ENCODE measurements at regions not wholly inside any gene's neighbourhood (a gene's known extent, or its start where the extent isn't known, plus 50 kb on each side); places are given as distances from the start of the nearest gene placed in this dataset.

DNA sequence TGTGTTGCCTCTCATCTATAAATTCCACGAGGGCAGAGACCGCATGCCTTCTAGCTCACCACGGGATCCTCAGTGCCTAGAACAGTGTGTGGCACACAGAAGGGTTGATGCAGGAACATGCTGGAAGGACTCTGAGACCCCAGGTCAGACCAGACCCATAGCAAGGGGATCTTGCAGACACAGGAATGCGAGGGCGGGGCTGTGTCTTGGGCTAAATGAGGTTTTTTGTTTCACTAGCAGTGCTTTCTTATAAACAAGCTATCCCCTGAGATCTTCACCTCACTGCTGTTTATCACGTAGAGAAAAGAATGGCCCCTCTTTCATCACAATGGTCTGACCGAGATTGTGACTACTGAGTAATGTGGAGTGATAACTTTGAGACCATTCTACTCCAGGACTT is 122.4 kb downstream of the IRX2 start:
- ATAC-seq = no peak
- intact Hi-C loops (cut with DNase I) = no loop called here
- DNase-seq = no peak
- Histone ChIP-seq H3K27ac (no peak overlapping the region), H3K4me1 (no peaks in the 10 kb centered on the region), H3K9me3 (no peaks in the 10 kb centered on the region), H3K27me3 (peaks cover 4% of the 10 kb centered on the region), H3K36me3 (no peaks in the 10 kb centered on the region), H3K4me3 (no peak overlapping the region)
- TF ChIP-seq, protein P1, sequence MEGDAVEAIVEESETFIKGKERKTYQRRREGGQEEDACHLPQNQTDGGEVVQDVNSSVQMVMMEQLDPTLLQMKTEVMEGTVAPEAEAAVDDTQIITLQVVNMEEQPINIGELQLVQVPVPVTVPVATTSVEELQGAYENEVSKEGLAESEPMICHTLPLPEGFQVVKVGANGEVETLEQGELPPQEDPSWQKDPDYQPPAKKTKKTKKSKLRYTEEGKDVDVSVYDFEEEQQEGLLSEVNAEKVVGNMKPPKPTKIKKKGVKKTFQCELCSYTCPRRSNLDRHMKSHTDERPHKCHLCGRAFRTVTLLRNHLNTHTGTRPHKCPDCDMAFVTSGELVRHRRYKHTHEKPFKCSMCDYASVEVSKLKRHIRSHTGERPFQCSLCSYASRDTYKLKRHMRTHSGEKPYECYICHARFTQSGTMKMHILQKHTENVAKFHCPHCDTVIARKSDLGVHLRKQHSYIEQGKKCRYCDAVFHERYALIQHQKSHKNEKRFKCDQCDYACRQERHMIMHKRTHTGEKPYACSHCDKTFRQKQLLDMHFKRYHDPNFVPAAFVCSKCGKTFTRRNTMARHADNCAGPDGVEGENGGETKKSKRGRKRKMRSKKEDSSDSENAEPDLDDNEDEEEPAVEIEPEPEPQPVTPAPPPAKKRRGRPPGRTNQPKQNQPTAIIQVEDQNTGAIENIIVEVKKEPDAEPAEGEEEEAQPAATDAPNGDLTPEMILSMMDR (IDR thresholded peaks at IDR 0.05) = no peak

DNA sequence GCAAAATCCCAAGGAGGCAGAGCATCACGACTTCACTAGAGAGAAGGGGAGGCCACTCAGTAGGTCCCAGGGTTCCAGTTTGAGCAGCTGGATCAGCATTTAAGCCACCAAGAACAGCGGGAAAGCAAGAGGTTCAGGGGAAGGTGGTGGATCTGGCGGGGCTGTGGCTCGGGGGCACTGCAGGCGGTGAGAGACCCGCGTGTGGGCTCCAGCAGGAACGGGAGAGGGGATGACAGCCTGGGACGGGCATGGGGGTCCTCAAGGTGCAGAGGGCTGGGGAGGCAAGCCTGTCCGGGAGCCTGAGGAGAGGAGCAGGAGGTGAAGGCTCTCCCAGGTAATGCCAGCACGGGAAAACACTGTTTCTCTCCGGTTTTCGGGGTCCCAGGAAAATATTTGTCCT is 123.6 kb downstream of the IRX2 start:
- no peak for ATAC-seq
- Histone ChIP-seq H3K4me1 (no peaks in the 10 kb centered on the region), H3K27ac (no peak overlapping the region), H3K9me3 (no peaks in the 10 kb centered on the region), H3K36me3 (no peaks in the 10 kb centered on the region), H3K27me3 (peaks cover 4% of the 10 kb centered on the region), H3K4me3 (no peak overlapping the region)
- TF ChIP-seq, protein P1 (IDR thresholded peaks at IDR 0.05) = no peak
- intact Hi-C loops (cut with DNase I) = no loop called here
- DNase-seq = no peak

DNA sequence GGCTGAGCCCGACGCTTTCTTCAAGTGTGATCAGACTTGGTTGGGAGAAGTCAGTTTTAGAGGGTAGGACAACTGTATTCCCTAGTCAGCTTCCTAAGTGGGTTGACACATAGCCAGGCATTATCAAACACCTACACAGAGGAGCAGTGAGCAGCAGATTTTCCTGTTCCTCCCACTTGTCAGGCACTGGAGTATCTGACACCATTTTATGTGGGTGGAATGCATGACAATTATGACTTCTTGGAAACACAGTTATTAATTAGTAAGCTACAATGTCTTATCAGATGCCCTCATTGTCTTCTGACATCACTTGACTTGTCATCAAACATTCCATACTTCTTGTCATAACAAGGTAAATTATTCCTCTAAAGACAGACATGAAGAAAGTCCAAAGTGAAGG is 124.9 kb downstream of the IRX2 start:
- H3K4me1 ChIP-seq = no peaks in the 10 kb centered on the region
- no peak overlapping the region for H3K27ac ChIP-seq
- DNase-seq (no peak), ATAC-seq (no peak)
- intact Hi-C loops (cut with DNase I) = no loop called here
- H3K27me3 ChIP-seq = peaks cover under 1% of the 10 kb centered on the region
- no peaks in the 10 kb centered on the region for H3K9me3 ChIP-seq
- TF ChIP-seq, protein P1 (IDR thresholded peaks at IDR 0.05) = no peak
- H3K36me3 ChIP-seq = no peaks in the 10 kb centered on the region
- H3K4me3 ChIP-seq = no peak overlapping the region

DNA sequence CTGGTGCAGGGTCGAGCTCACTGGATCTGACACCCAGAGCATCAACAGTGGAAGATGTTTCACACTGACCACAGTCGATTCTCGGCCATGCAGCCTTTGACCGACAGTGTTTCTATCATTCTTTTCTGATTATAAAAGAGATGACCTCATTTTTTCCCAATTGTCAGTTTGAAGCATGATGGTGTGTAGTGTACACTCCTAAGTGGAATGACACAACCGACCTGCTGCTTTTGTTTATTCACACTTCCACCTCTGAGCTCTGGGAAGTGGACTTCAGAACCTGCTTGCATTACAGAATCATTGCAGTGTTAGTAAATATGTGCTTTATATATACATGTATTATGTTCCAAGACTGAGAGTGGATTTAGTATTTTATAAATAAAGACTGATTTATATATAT is 128.6 kb downstream of the IRX2 start:
- ATAC-seq (no peak), DNase-seq (no peak)
- Histone ChIP-seq H3K27ac (no peak overlapping the region), H3K36me3 (no peaks in the 10 kb centered on the region), H3K4me1 (no peaks in the 10 kb centered on the region), H3K27me3 (no peaks in the 10 kb centered on the region), H3K4me3 (no peak overlapping the region), H3K9me3 (no peaks in the 10 kb centered on the region)
- intact Hi-C loops (cut with DNase I) = no loop called here
- TF ChIP-seq, protein P1 (IDR thresholded peaks at IDR 0.05) = no peak

DNA sequence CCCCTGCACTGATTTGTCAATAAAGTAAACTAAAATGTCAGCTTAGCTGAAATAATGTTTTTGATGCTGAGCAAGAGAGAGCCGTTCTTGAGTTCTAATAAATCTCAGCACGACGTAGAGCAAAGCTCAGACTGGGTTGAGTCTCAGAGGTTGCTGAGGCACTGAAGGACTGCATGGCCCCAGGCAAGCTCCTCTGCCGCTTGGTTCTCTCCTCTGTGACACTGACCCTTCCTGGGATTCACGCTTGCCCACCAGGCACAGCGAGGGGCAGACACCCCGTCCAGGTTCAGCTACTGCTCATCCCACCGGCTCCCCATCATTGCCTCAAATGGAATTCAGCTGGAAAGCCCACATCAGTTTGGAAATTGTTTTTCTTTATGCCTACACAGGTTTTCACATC is 129.8 kb downstream of the IRX2 start:
- Histone ChIP-seq H3K36me3 (no peaks in the 10 kb centered on the region), H3K27ac (no peak overlapping the region), H3K27me3 (no peaks in the 10 kb centered on the region), H3K4me3 (no peak overlapping the region), H3K9me3 (no peaks in the 10 kb centered on the region), H3K4me1 (no peaks in the 10 kb centered on the region)
- no peak for ATAC-seq
- intact Hi-C loops (cut with DNase I) = no loop called here
- DNase-seq = no peak
- TF ChIP-seq, protein P1 (IDR thresholded peaks at IDR 0.05) = no peak

DNA sequence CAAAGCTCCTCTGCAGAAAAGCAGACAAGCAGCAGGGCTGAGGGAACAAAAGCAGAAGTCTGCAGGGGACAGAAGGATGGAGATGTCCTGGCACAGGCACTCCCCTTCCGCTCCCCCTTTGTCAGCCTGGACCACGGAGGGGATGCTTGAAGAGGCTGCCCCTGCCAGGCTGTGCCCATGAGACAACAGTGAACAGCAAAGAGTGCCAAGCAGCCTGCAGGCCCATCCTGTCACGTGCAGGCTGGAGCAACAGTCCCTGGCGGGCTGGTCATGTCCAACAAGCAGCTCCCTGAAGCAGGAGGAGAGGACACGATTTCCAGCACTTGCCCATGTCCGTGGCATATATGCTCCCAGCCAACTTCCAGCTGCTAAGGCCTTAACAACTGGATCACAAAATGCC is 132.3 kb downstream of the IRX2 start:
- Histone ChIP-seq H3K4me1 (no peaks in the 10 kb centered on the region), H3K9me3 (no peaks in the 10 kb centered on the region), H3K4me3 (no peak overlapping the region), H3K27me3 (no peaks in the 10 kb centered on the region), H3K27ac (no peak overlapping the region), H3K36me3 (no peaks in the 10 kb centered on the region)
- no peak for ATAC-seq
- intact Hi-C loops (cut with DNase I) = no loop called here
- DNase-seq = no peak
- TF ChIP-seq, protein P1 (IDR thresholded peaks at IDR 0.05) = no peak

Data from upper lobe of right lung (tissue), 1 donor.